Glutamatergic neuron (in vitro differentiated cells): ENCODE measurements at regions not wholly inside any gene's neighbourhood (a gene's known extent, or its start where the extent isn't known, plus 50 kb on each side); places are given as distances from the start of the nearest gene placed in this dataset.

ENCODE experiments used
- DNase-seq: peaks from one replicate; pipeline ENCODE4 v3.0.0; 2022
- H3K27ac Mint-ChIP-seq: one replicate; pipeline ENCODE4 v1.8.0; 2020; ENCODE audit warnings: mild to moderate bottlenecking, mixed read lengths, inconsistent platforms; ENCODE audit not compliant: unreplicated experiment
- H3K27me3 Mint-ChIP-seq: one replicate; pipeline ENCODE4 v1.8.0; 2020; ENCODE audit warnings: mild to moderate bottlenecking, moderate library complexity, mixed read lengths, inconsistent platforms; ENCODE audit not compliant: unreplicated experiment
- H3K36me3 Mint-ChIP-seq: one replicate; pipeline ENCODE4 v1.8.0; 2020; ENCODE audit warnings: mild to moderate bottlenecking, mixed read lengths, inconsistent platforms; ENCODE audit not compliant: unreplicated experiment
- H3K4me1 Mint-ChIP-seq: one replicate; pipeline ENCODE4 v1.8.0; 2020; ENCODE audit warnings: mild to moderate bottlenecking, low read depth, mixed read lengths, inconsistent platforms; ENCODE audit not compliant: unreplicated experiment
- H3K4me3 Mint-ChIP-seq: one replicate; pipeline ENCODE4 v1.8.0; 2020; ENCODE audit warnings: mild to moderate bottlenecking, mixed read lengths, inconsistent platforms; ENCODE audit not compliant: unreplicated experiment
- H3K9me3 Mint-ChIP-seq: one replicate; pipeline ENCODE4 v1.8.0; 2020; ENCODE audit warnings: mild to moderate bottlenecking, moderate library complexity, mixed read lengths, inconsistent platforms; ENCODE audit not compliant: unreplicated experiment
- CTCF ChIP-seq: fragments of 200-600 bp; sonication (generic); IDR thresholded peaks from one replicate; pipeline ENCODE4 v1.5.0; 2021; ENCODE audit not compliant: partially characterized antibody, unreplicated experiment

- H3K4me3 Mint-ChIP-seq = no peak overlapping the region
- DNase-seq = no peak
- no peak overlapping the region for H3K27ac Mint-ChIP-seq
- H3K36me3 Mint-ChIP-seq = no peaks in the 10 kb centered on the region
- peaks cover 12% of the 10 kb centered on the region for H3K4me1 Mint-ChIP-seq
- no peaks in the 10 kb centered on the region for H3K9me3 Mint-ChIP-seq
- no peaks in the 10 kb centered on the region for H3K27me3 Mint-ChIP-seq
- TF ChIP-seq CTCF = no peak
Observed at GRCh38 chr18:64238076-64238475, 89.2 kb upstream of the LINC00305 start.

- no peaks in the 10 kb centered on the region for H3K27me3 Mint-ChIP-seq
- H3K4me3 Mint-ChIP-seq = no peak overlapping the region
- H3K36me3 Mint-ChIP-seq = peaks cover 5% of the 10 kb centered on the region
- no peak overlapping the region for H3K27ac Mint-ChIP-seq
- H3K4me1 Mint-ChIP-seq = no peaks in the 10 kb centered on the region
- DNase-seq = no peak
- H3K9me3 Mint-ChIP-seq = peaks cover 6% of the 10 kb centered on the region
- TF ChIP-seq CTCF = no peak
Observed at GRCh38 chr18:64234321-64234720, 85.4 kb upstream of the LINC00305 start.

- no peaks in the 10 kb centered on the region for H3K27me3 Mint-ChIP-seq
- H3K36me3 Mint-ChIP-seq = peaks cover 5% of the 10 kb centered on the region
- H3K9me3 Mint-ChIP-seq = peaks cover 6% of the 10 kb centered on the region
- H3K4me1 Mint-ChIP-seq = no peaks in the 10 kb centered on the region
- no peak overlapping the region for H3K27ac Mint-ChIP-seq
- DNase-seq = no peak
- H3K4me3 Mint-ChIP-seq = no peak overlapping the region
- TF ChIP-seq CTCF = no peak
Observed at GRCh38 chr18:64233851-64234250, 85.0 kb upstream of the LINC00305 start.

- Mint-ChIP-seq H3K36me3 (no peaks in the 10 kb centered on the region), H3K4me3 (no peak overlapping the region), H3K27ac (no peak overlapping the region), H3K27me3 (no peaks in the 10 kb centered on the region), H3K9me3 (peaks cover 1% of the 10 kb centered on the region), H3K4me1 (peaks cover 8% of the 10 kb centered on the region)
- no peak for TF ChIP-seq CTCF
- DNase-seq = no peak
Observed at GRCh38 chr18:64220941-64221340, 72.1 kb upstream of the LINC00305 start.

GRCh38 chr18:64219517-64219916, 70.6 kb upstream of the LINC00305 start:
- H3K4me3 Mint-ChIP-seq = no peak overlapping the region
- peak overlapping the region; percentile 6 for H3K27ac Mint-ChIP-seq
- H3K36me3 Mint-ChIP-seq = no peaks in the 10 kb centered on the region
- H3K27me3 Mint-ChIP-seq = no peaks in the 10 kb centered on the region
- TF ChIP-seq CTCF = no peak
- peaks cover 8% of the 10 kb centered on the region for H3K4me1 Mint-ChIP-seq
- H3K9me3 Mint-ChIP-seq = peaks cover 3% of the 10 kb centered on the region
- no peak for DNase-seq
